ENCODE measurements at regions not wholly inside any gene's neighbourhood (a gene's known extent, or its start where the extent isn't known, plus 50 kb on each side); places are given as distances from the start of the nearest gene placed in this dataset.

GRCh38 chr4:153034681-153035080 lies 98.6 kb downstream of the FHDC1 start:
- DNase-seq: no peak

- no peak for DNase-seq
Observed at GRCh38 chr4:153036931-153037482, 100.9 kb downstream of the FHDC1 start.

DNA sequence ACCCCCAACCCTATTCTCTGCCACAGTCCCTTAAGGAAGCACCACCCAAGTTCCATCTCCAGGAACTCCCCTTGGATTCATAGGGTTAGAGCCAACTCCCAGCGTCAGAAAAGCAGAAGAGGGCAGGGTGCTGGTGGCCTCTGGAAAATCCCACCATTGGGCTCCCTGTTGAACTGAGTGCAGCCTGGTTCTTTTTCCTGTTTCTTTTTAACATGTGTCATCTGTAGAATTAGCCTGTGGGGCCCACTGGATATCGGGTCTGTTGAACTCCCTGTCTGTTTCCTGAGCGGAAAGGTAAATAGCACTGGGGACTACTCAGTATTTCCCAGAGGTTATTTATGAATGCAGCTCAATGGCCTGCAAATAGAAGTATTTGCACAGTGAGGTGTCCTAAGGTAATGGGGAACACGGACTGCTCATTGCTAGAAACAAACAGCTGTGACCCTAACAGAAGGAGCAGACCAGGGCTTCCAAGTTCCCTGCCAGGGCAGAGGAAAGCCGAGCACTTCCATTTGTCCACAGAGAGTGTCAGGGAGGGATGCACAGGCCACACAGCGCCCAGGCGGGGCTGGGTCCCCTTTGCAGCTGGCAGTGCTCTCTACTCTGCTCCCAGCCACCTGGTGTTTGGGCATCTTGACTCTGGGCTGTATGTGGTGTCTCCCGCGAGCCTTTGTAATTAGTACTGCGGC lies 102.6 kb downstream of the FHDC1 start:
- DNase-seq: no peak

- DNase-seq: no peak
Observed at GRCh38 chr4:153039542-153040185, 103.5 kb downstream of the FHDC1 start.

- DNase-seq: no peak
Observed at GRCh38 chr4:153040677-153041076, 104.6 kb downstream of the FHDC1 start.

DNA sequence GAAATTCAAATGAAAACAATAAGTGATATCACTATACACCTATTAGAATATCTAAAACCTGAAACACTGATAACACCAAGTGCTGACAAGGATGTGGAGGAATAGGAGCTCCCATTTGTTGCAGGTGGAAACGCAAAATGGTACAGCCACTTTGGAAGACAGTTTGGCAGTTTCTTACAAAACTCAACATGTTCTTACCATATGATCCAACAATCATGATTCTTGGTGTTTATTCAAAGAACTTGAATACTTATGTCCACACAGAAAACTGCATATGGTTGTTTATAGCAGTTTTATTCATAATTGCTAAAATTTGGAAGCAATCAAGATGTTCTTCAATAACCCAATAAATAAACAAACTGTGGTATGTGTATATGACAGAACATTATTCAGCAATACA lies 107.9 kb downstream of the FHDC1 start:
- DNase-seq: no peak

- no peak for DNase-seq
Observed at GRCh38 chr4:153045111-153045982, 109.2 kb downstream of the FHDC1 start.

- no peak for DNase-seq
Observed at GRCh38 chr4:153058671-153059060, 122.5 kb downstream of the FHDC1 start.

DNA sequence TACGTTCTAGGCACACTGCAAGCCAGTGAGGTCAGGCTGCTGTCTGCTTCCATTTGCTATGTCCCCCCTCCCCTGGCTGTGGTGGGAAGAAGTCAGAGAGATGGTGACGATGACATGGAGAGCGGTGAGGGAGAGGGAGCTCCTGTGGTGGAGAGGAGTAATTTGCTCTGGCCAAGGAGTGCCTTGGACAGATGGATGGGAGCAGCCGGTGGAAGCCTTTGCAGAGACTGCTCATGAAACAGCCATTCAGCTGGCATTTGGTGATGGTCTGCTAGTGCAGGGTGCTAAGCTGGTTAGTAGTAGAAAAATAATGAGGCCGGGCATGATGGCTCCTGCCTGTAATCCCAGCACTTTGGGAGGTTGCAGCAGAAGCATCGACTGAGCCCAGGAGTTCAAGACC lies 124.1 kb downstream of the FHDC1 start:
- no peak for DNase-seq

DNA sequence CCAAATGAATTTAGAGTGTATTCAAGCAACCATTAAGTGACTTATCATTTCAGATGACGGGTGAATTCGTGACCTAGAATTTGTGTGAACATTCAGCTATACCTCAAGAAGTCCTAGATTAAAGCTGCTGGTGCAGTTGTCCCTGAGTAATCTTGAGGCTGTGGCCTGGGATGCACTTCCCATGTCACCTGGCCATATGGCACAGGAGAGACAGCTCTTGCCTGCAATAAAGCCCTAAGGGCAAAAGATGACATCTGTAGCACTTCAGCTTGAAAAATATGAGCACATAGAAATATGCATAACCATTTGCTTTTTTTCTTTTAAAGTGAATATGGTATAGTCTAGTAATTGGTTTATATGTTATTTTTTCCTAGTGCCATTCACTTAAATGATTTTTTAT lies 125.8 kb downstream of the FHDC1 start:
- no peak for DNase-seq

GRCh38 chr4:153062652-153063168 lies 126.6 kb downstream of the FHDC1 start:
- DNase-seq: no peak

DNA sequence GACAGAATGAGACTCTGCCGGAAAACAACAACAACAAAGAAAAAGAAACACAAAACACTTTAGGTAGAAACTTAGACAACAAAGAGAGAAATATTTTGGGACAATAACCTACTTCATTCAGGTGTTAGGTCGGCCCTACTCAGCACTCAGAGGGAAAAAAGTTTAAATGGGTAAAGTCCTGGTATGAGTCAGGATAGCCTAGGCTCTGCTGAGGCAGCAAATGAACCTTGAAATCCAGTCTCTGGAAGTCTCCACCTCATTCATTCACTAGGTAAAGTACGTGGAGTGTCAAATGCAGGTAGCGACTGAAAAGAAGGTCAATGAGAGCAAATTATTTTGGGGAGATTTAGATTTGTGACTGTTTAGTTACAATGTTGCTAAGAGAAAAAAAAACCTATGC lies 127.4 kb downstream of the FHDC1 start:
- no peak for DNase-seq

- DNase-seq: no peak
Observed at GRCh38 chr4:153064571-153064970, 128.4 kb downstream of the FHDC1 start.

- no peak for DNase-seq
Observed at GRCh38 chr4:153065276-153065675, 129.2 kb downstream of the FHDC1 start.

DNA sequence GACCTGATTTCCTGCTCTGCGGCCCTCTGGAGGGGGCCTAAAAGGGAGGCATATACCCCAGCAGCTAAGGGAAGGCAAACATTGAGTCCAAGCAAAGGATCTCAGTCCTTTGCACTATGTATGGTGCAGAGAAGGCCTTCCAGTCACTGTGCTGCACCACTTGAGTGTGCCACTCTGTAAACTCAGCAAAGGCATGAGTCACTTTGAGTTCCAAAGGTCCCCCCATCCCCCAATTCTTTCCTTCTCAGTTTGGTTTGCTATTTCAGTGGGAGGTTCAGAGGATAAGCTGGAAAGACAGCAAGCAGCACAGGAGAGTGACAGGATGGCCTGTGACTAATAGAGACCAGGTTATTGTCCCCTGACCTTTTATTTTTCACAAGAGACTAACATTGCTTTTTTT lies 131.3 kb downstream of the FHDC1 start:
- DNase-seq: no peak

DNA sequence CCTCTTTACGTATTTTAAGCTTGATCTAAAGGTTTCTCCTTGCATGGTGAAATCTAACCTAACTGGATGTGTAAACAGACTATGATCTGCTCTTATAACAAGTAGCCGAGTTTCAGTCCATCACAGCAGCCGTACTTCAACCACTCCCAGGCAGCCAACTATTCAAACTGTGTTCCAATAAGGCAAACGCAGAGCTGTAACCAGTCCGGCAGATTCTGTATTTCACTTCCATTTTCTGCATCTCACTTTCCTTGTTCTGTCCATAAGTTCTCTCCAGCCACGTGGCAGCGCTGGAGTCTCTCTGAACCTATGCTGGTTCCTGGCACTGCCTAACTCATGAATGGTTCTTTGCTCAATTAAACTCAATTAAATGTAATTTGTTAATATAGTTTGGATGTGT lies 132.6 kb downstream of the FHDC1 start:
- no peak for DNase-seq

GRCh38 chr4:153071958-153072598 lies 132.2 kb upstream of the TRIM2 start:
- DNase-seq: no peak

DNA sequence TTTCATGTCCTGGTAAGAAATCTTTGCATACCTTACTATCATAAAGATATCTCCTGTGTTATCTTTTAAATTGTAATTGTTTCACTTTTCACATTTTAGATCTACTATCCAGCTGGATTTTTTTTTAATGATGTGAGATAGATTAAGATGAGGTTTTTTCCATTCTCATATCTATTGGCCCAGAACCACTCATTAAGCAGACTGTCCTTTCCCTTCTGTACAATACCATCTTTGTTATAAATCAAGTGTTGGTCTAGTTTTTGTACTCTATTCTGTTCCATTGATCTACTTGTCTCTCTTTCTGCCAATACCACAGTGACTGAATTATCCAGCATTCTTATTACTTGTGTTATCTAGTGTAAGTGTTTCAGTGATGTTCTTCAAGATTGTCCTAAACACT lies 131.6 kb upstream of the TRIM2 start:
- no peak for DNase-seq

GRCh38 chr4:153074486-153074885 lies 129.8 kb upstream of the TRIM2 start:
- no peak for DNase-seq

DNA sequence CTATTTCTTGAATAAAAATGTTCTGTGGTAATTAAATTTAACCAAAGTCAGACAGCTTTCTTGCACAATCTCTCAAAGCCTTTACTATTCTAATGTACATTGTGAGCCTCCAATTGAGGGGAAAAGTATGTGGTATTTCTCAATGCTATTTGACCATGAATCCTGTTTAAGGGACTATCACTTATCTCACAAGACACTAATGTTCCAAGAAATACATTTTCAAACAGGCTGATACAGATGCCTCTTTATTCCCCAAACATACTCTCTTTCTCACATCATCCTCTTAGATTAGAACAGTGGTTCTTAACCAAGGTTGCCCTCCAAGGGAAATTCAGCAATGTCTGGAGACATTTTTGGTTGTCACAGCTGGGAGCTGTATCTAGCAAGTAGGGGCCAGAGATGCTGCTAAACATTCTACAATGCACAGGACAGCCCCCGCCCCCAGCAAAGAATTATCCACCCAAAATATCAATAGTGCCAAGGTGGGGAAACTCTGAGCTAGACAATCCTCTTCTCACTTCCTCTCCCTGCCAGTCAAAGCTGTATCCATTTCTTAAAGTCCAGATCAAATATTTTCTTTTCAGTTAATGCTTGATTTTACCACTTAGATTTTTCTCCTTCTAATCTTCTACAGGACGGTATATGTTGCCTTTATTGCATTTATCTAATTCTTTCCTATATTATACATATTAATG lies 129.2 kb upstream of the TRIM2 start:
- DNase-seq: no peak

DNA sequence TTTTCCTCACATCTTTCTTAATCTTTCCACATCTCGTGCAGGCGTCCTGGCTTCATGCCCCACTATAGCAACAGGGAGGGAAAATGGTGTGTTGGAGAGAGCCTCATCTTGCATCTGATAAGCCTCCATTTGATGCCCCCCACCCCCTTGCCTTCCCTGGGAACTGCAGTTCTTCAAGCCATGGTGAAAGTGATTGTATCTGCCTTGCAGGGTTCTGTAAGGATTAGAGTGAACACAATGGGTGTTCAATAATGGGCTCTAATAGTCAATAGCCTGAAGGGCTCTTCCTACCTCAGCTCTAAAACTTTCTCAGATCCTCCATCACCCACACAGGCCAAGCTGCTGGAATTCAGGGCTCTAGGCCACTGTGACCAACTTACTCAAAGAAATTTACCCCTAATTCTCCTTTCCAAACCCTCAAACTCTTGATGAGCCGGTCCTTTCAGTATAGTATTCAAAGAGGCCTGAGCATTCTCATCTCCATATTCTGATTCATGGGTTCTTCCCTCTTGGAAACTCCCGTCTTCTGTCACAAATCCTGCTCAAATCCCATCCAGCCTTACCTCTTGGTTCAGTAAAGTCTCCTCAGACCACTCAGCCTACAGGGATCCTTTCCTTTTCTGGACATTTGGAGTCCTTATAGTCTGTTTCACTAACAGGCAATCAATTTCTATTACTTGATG lies 128.3 kb upstream of the TRIM2 start:
- no peak for DNase-seq

DNA sequence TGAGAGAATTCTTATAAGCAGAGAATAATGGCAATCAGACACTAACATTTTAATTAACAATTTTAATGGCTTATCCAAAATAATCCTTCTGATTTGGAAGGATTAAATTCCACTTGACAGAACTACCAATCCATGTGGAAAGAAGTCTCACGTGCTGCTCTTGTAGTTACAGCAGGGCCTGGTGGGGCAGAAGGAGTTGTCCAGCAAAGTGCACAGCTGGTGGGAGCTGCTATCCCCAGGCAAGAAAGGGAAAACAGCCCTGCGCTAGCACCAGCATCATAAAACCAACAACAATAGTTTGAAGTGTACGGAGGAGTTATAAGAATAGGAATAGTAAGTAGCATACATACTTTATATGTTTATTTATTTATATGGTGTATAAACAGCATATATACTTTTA lies 127.4 kb upstream of the TRIM2 start:
- DNase-seq: no peak

Measured in activated CD4-positive, CD25-positive, alpha-beta regulatory T cell (primary cell).